HG03175 (cell line): ENCODE measurements at regions not wholly inside any gene's neighbourhood (a gene's known extent, or its start where the extent isn't known, plus 50 kb on each side); places are given as distances from the start of the nearest gene placed in this dataset.
"Not testable (repeated sequence)": the region's sequence is repeated elsewhere in the genome, so short reads cannot be mapped to it uniquely, and the experiment has no call there.

Experiments
- ATAC-seq: cut with Tn5 transposase; IDR thresholded peaks from one replicate; pipeline ENCODE4 v1.9.1; 2021; ENCODE audit warnings: mild to moderate bottlenecking, moderate library complexity; ENCODE audit not compliant: unreplicated experiment

DNA sequence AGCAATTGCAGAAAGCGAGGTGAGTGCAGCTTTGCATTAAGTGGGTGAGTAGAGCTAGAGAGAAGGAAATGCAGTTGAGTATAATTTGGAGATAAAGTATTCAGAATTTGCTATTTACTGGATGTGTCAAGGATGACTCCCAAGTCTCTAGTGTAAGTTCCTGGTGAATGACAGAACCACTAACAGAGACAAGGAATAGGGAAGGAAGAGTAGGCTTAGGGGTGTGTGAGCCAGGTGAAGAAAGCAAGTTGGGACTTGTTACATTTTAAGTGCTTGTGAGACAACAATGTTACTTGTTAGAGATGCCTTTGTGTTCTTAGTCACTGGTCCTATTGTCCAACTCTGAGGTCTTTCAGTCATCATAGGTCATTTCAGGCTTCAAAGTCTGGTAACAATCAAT is 70.8 kb downstream of the TBC1D26 start:
- not testable (repeated sequence) for ATAC-seq

DNA sequence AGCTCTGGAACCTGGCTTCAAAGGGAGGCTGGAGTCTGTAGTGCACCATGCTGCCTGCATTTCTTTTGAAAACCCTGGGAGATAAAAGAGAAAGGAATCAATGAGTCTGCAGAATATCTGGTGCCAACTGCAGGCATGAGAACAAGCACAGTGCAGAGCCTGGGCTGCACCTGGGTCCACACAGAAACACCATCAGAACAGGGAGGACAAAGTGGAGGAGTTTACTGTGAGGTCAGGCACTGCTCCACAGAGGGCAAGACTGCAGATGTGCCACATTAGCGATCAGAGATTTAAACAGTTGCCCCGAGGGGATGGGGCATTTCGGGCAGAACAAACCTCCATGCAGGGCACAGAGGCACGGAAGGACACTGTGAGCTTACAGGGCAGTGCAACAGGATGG is 74.7 kb downstream of the TBC1D26 start:
- not testable (repeated sequence) for ATAC-seq

DNA sequence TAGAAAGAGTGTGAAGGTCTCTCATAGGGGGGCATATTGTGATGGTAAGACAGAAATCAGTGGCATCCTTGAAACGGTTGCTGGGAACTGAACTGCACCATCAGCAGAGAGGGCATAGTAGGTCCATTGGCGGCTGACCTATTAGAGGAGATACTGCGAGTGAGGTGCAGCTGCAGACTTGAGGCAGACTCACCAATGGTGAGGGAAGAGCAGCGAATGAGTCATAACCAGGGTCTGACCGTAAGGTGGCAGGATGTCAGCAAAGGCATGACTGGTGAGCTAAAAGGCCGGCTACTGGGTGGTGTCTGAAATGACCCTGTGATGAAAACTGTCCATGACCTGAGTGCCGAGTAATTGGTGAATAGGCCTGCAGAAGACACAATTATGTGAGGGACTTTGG is 81.3 kb downstream of the TBC1D26 start:
- not testable (repeated sequence) for ATAC-seq

DNA sequence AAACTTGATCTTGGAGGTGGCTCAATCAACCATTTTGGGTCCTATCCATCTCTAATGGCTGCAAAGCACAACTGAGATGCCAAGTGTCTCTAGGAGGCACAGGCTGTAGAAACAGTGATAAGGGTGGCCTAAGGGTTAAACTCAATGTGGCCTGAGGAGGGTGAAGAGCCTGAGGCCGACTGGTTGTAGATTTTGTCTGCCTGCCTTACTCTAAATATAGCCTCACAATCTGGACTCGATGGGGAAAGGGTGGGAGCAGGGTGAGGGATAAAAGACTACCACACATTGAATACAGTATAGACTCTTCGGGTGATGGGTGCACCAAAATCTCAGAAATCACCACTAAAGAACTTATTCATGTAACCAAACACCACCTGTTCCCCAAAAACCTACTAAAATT is 81.9 kb downstream of the TBC1D26 start:
- ATAC-seq = not testable (repeated sequence)

DNA sequence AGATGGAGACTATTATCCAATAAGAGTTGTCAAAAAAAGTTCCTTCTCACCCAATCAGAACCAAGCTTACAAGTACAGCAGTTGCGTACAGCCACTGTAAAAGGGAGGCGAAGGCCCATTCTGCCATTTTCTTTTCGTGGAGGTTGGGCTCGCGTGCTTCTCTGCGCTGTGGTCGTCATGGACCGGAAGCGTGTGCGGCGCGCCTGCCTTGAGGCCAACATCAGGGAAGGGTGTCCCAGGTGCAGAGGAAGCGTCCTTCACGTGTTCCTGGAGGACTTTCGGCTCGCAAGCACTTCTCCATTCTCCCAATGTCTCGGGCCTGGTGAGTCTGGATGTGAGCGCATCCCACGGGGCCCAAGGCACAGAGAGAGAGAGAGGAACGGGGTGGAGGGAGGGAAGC is 85.8 kb downstream of the TBC1D26 start:
- ATAC-seq = not testable (repeated sequence)

DNA sequence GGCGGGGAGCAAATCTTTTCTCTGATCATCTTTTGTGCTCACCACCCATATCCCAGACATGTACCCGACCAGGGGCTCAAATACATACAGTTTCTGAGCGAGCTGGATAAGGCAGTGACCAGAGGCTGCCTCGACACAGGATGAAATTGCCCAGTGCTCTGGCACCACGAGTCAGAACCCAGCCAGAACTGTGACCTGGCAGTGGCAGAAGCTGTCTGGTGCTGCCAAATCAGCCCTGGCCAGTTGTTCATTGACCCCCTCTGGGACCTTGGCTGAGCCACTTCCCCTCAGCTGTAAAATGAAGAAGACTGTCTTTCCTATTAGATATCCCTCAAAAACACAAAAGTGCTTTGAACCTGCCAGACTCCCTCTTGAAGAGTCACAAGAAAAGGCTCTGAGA is 90.2 kb downstream of the TBC1D26 start:
- not testable (repeated sequence) for ATAC-seq

DNA sequence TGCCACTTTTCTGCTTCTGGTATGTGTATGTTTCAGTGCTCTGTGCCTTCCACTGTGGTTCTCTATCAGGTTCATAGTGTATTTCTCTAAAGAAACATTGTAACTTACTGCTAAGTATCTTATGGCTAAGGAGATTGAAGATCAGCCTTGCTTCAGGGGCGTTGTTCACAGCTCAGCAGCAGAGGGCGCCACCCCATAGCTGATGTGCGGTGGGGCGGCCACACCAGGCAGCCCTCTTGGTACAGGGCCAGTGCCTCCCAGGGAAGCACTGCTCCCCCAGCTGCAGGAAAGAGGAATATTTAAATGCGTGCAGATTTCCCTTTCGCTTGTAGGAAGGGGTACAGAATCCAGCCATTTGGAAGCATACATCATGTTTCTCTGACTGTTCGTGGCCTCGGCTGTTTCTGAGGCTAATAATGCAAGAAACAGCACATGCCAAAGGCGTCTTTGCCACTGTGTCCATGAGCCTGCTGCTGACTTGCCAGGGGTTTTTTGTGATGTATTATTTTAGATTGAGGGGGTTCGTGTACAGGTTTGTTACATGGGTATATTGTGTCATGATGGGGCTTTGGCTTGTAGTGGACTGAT is 96.7 kb downstream of the TBC1D26 start:
- ATAC-seq = peak; percentile 48

DNA sequence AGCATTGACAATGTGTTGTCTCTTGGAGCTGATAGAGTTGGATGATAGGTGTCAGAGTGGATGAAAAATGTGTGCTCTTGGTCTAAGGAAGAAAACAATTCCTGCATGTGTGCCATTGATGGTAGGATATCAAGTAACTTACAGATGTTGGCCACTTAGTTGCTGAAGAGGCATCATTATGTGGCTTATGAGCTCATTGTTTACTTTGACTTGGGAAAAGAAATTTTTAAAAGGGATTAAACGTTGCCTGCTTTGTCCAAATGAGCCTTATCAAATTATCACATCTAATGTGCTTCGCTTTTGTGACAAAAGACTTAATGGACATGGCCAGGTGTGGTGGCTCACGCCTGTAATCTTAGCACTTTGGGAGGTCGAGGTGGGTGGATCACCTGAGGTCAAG is 98.1 kb downstream of the TBC1D26 start:
- not testable (repeated sequence) for ATAC-seq

DNA sequence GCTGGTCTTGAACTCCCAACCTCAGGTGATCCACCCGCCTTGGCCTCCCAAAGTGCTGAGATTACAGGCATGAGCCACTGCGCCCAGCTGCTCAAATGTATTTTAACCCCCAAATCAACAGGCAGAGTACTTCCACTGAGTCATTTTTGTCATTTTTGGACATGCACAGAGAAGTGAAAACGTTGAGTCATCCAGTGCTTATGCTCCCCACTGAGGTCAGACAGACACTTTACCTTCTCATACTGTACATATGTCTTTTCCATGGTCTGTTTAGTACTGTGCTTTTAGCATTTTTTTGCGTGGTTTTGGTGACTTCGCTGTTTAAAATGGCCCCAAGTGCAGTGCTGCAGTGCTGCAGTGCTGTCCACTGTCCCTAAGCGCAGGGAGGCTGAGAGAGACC is 99.1 kb downstream of the TBC1D26 start:
- ATAC-seq = peak; percentile 93

DNA sequence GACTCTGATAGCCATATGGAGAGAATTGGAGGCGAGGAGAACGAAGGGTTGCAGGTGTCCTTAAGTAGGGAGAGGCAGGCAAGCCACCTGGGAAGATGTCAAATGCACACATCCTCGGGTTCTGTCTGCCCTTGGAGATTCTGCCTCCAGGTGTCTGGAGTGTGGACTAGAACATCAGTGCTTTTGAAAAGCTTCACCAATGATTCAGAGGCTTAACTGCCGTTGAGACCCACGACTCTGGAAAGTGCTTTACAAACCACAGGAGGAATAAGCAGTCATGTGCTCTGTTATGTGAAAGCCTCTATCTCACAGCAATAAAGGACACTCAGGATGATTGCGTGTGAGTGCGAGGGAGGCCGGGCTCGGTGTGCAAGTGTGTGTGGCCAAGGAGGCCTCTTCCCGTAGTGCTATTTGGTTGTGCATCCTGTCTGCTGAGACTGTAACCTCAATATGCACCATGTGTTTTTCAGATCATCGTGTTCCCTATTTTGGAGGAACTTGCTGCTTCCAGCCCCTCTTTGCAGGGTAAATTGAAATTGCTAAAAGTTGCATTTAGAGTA is 100.9 kb downstream of the TBC1D26 start:
- ATAC-seq = not testable (repeated sequence)

DNA sequence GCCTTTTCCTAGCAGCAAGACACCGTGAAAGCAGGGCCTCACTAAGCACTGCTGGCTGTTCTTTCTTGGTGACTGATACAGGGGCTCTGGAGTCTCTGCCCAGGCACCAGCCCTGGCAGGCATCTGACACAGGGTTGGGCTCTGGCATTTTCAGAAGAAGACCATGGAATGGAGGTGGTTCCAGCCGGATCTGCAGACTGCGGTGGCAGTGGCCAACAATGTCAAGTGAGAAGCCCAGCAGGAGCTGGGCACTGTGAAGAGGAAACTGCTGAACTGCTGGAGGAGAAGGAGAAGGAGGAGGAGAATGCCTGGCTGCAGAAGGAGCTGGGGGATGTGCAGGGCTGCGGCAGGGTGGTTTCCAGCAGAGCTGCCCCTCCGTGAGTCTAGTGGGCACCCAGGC is 101.8 kb downstream of the TBC1D26 start:
- ATAC-seq = not testable (repeated sequence)

DNA sequence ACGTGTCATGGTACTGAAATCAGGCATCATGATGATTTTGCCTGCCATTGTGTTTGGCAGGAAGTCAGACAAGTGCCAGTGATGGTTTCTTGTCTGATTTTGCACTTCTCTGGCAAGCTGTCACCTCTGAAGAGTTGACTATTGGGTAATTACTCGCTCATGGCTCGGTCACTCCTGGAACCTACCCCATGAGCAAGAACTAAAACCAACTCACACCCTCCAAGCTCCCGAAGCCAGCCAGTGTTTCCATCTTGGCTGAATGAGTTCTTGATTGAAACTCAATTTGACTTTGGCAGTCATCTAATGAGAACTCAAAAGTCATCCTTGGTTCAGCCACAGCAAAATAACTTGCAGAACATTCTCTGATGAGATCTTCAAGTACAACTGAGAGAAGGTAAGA is 103.4 kb downstream of the TBC1D26 start:
- ATAC-seq = not testable (repeated sequence)

DNA sequence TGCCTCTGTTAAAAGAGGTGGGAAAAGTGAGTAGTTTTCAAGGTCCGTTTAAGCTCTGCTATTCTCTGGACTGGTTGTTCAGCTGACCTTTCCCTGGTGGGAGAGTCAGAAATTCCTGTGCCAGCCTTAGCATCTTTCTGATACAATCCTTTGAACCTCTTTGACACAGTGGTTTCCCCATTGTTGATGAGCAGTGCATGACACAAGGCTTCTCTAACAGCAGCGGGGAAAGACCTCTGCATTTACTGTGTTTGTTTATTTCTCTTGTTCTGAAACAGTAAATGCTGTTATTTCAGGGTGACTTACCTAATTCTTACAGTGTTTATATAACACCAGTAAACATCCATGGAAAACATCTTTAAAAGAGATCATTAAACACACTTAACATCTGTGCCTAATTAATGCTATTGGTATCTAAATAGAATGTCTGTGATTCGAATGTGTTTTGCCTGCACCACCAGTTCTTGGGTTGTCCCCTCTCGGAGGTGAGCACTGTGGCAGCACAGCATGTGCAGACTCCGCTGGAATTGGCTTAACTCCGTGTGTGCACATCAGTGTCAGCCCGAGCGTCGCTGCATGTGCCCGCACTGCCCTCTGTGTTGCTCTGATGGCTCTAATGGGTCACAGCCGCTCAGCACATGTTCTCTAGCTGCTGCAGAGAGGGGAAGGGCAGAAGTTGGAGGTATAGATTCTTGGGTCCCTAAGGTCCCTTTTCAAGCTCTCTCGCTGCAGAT is 104.3 kb downstream of the TBC1D26 start:
- not testable (repeated sequence) for ATAC-seq

DNA sequence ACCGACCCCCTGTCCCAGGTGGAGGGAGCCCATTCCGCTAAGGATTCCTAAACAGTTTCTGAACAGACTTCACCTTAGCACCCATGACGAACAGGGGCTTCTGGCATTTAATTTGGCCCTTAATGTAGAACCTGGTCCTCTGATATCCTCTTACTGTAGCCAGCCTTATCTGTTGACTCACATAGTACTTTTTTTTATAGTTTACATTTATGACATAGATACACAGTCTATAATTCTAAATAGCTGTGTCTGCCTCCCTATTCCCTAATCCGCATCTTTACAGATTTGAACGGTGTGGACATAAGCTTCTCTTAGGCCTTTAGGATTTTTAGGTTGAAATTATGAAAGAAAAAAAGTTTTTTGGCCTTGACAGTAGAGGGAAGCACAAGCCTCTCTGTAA is 104.9 kb downstream of the TBC1D26 start:
- ATAC-seq = not testable (repeated sequence)

DNA sequence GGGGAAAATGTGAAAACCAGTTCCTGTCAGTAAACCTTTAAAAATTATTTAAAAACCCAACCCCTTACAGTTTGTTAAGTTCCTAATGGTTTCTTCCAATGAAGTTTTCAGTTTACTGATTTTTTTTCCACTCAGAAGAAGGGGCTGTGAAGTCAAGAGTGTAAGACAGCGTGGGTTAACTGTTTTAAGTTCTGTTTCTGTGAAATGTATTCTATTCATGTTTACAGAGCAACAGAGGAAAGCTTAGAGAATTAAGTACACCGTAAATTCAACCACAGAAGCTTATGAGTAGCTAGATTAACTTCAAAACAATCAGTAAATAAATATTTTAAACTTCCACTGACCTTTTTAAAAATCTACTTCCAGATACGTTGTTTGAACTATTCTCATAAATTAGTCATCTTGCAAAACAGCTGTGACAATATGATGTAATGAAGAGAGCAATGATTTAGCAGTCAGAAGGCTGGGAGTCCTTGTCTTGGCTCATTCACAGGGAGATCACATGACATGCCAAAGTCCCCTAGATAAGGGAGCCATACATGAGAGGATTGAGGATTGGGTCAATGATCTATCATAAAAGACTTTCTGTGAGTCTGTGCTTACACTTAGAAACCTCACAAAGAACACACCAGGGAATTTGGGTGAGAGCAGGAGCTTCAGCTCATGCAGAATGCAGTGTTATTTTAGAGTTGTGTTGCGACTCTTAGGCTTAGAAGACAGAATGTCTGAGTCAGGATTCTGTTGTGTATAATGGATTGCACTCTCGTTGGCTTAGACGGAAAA is 97.3 kb upstream of the ADORA2B start:
- not testable (repeated sequence) for ATAC-seq

DNA sequence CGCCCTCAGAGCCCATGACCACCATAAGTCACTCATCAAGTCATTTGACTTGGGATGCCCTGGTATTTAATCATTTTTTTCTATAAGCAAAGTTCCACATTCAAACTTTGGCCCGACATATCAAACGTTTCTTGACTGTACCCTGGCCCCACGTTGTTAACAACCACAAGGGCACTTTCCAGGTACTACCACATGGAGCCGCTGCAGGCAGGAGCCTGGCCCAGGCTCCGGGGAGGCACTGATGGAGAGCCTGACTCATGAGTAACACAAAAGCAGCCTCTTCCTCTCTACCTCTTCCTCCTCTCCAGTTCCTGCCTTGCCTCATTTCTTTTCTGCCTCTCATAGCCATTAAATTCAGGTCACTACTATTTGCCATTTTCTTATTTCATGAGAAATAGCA is 95.9 kb upstream of the ADORA2B start:
- peak; percentile 58 for ATAC-seq

DNA sequence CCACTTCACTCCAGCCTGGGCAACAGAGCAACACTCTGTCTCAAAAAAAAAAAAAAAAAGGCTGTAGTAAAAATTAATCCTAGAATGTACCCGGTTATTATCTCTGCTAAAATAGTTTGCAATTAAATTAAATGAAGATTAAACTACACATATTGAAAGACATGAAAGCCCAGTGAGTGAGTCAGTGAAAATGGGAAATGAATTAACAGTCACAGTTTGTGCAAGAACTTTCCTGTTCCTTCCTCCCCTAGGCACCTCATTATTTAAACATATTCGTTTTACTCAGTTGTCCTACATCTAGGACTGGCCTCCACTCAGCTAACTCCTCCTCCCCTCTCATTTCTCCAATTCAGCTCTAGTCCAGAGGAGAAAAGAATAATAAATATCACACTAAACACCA is 94.9 kb upstream of the ADORA2B start:
- ATAC-seq = not testable (repeated sequence)

DNA sequence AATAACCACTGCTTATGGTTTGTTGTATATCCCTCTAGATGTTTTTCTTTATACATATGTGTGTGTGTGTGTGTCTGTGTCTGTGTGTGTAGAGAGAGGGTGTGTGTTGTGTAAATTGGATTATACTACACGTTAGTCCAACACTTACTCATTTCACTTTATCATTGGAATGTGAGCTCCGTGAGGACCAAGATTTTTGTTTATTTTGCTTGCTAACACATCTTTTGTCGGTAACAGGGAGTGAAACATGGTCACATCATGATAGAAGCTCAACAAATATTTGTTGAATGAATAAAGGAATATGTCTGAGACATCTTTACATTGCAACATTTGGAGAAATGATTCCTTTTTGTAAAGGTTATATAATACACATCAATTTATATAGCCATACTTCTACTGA is 94.2 kb upstream of the ADORA2B start:
- not testable (repeated sequence) for ATAC-seq

DNA sequence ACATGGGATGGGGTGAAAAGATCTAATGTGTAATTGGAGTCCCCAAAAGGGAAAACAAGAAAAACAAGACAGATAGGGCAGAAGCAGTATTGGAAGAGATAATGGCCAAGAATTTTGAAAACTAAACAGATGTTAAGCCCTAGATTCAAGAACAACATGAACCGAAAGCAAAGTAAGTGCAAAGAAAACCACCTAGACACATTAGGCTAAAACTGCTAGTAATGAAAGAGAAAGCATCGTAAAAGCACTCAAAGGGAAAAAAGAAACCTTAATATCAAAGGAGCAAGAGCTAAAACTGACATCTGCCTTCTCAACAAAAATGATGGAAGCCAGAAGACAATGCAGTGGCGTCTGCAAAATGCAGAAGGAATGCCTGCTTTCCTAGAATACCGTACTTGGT is 92.1 kb upstream of the ADORA2B start:
- ATAC-seq = not testable (repeated sequence)

DNA sequence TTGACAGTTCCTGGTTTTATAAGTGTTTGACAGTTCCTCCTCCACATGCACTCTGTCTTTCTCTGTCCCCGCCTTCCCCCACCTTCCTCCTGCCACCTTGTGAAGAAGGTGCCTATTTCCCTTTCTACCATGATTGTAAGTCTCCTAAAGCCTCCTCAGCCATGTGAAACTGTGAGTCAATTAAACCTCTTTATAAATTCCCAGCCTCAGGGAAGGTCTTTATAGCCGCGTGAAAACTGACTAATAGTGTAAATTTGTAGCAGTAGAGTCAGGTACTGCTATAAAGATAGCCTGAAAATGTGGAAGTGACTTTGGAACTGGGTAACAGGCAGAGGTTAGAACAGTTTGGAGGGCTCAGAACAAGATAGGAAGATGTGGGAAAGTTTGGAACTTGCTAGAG is 88.7 kb upstream of the ADORA2B start:
- ATAC-seq = not testable (repeated sequence)

DNA sequence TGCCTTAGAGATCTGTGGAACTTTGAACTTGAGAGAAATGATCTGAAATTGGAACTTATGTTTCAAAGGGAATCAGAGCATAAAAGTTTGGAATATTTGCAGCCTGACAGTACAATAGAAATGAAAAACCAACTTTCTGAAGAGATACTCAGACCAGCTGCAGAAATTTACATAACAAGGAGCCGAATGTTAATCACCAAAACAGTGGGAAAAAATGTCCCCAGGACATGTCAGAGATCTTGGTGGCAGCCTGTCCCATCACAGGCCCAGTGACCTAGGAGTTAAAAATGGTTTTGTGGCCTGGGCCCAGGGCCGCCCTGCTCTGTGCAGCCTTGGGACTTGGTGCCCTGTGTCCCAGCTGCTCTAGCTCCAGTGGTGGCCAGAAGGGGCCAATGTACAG is 88.2 kb upstream of the ADORA2B start:
- ATAC-seq = not testable (repeated sequence)
